Fibroblast of skin of abdomen (primary cell): ENCODE measurements at regions not wholly inside any gene's neighbourhood (a gene's known extent, or its start where the extent isn't known, plus 50 kb on each side); places are given as distances from the start of the nearest gene placed in this dataset.
"Not testable (repeated sequence)": the region's sequence is repeated elsewhere in the genome, so short reads cannot be mapped to it uniquely, and the experiment has no call there.

Experiments used
- DNase-seq: peaks from one replicate; pipeline ENCODE4 v3.0.0-alpha.2; 2013

DNA sequence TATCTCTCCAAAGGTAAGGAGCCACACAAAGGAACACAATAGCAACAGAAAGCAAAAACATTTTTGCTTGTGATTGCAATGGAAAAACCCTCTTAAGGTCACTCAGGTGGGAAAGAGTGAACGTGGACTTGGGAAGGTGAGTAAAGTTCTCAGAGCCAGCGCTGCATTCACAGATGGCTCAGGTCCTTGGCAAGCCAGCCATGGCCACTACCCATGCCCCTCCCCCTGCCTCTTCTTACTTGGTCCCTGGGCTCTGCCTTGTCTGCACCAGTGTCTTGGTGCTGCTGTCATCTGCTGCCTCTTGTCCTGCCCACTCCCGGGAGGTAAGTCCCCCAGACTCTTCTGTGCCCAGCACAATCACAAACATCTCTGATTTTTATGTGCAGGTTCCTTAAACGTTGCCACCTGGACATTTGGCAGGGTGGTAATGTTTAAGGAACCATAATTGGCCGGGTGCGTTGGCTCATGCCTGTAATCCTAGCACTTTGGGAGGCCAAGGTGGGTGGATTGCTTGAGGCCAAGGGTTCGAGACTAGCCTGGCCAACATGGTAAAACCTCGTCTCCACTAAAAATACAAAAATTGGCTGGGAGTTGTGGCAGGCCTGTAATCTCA is 74.6 kb downstream of the FEM1C start:
- DNase-seq, result no peak

DNA sequence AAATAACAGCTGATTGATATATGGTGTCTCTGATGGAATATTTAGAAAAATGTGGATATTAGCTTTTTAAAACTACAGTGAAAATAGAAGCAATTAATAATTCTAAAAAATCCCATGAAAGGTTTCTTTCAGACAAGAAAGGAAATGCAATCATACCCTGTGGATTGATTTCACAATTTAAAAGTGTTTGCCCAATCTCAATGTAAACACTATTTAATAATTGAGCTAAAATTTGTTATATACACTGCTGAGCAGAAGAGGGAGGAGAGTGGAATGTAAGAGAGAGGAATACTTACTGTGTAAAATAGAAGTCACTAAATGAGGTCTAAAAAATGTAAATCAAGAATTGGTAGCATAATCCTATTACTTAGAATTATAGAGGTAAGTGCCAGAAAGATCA is 76.9 kb downstream of the FEM1C start:
- DNase-seq, result no peak

DNA sequence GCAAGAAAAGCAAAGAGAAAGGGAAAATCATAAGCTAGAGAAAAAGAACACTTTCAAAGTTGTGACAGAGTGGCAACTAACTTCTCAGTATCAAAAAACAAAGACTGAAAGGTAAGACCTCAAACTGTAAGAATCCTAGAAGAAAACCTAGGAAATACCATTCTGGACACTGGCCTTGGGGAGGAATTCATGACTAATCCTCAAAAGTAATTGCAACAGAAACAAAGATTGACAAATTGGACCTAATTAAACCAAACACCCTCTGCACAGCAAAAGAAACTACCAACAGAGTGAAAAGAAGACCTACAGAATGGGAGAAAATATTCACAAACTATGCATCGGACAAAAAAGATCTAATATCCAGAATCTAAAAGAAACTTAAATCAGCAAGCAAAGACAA is 79.1 kb downstream of the FEM1C start:
- DNase-seq, result peak; percentile 37

DNA sequence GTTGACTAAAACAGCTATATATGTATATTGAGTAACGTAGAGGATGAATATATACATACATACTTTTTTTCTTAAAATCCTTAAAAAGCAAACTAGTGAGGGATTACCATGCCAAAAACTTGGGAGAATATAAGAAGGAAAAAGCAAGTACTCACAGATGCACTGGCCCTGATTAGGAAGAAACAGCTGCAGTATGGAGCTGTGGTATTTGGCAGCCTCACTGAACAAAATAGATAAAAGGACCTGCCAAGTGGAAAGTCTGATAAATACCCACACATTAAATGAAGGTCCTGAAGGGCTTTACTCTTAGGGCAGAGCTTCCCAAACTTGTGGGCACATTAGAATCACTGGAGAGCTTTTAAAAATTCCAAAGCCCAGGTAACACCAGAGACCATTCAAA is 80.6 kb downstream of the FEM1C start:
- no peak for DNase-seq

DNA sequence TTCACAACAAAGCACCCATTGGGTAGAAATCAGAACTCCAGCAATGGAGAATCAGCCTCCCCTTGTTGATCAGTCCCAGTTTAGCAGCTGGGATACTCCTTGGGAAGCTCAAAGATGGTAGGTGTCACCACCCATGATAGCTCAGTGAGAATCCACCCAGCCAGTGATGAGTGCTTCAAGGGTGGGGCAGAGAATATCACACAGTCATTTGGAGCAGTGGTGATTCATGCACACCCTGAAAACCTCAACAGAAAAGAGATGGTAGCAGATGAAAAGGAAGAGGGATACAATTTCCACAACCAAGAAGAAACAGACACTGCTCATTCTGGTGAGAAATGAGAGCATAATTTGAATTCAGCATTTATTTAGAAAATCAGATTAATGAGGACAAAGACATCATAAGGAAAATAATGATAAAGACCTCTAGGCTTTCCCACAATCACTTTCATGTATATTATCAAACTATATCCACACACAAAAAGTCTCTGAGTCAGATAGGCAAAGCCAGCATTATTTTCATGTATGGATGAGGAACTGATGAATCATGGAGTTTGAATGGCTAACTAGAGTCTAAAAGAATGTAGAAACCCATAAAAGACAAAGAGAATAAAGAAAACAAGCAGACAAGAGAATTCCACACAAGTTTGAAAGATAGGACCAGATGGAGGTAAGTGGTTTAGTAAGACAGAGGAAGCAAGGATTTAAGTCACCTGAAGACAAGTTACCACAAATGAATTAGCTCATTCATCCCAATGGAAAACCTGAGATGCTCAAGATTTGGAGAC is 82.9 kb downstream of the FEM1C start:
- DNase-seq, result peak; percentile 89

GRCh38 chr5:115461093-115461492 is 83.5 kb downstream of the FEM1C start:
- peak; percentile 44 for DNase-seq

DNA sequence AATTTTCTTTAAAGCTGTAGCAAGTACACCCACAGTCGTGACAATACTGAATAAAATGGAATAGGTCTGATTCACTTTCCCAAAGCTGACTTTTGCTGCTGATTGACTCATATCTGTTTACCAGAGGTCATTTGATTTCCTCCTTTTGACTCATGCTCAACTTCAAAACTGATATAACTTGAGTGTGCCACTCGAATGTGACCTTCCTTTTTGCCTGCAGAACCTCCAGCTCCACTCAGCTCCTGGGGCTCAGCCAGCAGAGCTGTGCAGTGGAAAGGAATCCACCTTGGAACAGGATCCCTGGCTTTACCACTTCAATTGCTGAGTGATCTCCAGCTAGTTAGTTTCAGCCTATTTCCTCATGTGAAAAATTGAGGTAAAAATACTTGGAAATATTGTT is 84.1 kb downstream of the FEM1C start:
- DNase-seq, result peak; percentile 84

GRCh38 chr5:115459855-115460341 is 84.7 kb downstream of the FEM1C start:
- peak; percentile 84 for DNase-seq

DNA sequence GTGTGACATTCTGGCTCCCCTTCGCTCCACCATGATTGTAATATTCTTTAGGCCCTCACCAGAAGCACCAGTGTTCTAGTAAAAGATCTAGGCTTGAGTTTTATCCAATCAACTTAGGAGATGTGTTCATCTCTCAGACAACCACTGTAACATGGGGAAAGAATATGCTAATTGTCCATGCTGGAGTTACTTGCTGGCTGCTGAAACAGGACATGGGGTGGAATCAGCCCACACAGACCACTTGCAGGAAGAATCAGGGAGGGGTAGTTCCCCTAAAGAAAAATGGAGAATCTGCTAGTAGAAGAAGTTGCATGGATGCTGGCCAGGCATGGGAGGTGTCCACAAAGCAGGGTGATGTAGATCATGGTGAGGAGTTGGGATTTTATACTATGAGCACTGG is 86.2 kb downstream of the FEM1C start:
- DNase-seq, result no peak

- no peak for DNase-seq
Measured at GRCh38 chr5:115458003-115458409, 86.6 kb downstream of the FEM1C start.

DNA sequence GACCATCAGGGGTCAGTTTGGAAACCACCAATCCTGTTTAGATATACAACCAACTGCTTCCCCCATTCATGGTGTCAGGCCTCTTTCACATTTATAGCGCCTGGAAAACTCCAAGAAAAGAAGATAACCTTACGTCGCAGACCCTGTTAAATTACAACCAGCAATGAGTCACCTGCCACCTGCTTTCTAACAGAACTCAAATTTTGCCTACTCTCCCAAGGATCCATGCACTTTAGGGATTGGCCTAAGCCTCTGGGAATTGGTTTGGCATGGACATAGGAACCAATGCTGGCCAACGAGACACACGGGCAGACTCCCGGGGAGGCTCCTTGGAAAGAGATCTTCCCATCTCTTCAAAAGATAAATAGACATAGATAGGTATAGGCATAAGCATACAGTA is 87.0 kb downstream of the FEM1C start:
- DNase-seq, result no peak

- DNase-seq, result no peak
Measured at GRCh38 chr5:115456539-115457040, 88.0 kb downstream of the FEM1C start.

DNA sequence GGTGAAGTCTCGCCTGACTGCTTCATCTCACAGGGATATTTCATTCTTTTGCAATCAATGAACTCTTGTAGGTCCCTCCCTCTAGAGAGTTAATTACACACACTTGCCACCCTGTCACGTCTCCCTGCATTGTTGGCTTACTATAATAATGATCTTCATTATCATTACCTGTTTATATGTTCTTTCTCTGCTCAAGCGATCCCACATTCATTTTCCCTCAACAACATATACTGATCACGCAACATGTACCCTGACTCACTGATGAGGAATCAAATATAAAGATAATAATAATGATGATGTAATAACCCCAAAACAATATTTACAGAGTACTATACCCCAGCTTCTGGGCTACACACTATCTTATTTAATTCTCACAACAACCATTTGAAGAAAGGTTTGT is 88.5 kb downstream of the FEM1C start:
- no peak for DNase-seq

- no peak for DNase-seq
Measured at GRCh38 chr5:115455301-115455707, 89.3 kb downstream of the FEM1C start.

GRCh38 chr5:115453391-115454095 is 91.0 kb downstream of the FEM1C start:
- no peak for DNase-seq

DNA sequence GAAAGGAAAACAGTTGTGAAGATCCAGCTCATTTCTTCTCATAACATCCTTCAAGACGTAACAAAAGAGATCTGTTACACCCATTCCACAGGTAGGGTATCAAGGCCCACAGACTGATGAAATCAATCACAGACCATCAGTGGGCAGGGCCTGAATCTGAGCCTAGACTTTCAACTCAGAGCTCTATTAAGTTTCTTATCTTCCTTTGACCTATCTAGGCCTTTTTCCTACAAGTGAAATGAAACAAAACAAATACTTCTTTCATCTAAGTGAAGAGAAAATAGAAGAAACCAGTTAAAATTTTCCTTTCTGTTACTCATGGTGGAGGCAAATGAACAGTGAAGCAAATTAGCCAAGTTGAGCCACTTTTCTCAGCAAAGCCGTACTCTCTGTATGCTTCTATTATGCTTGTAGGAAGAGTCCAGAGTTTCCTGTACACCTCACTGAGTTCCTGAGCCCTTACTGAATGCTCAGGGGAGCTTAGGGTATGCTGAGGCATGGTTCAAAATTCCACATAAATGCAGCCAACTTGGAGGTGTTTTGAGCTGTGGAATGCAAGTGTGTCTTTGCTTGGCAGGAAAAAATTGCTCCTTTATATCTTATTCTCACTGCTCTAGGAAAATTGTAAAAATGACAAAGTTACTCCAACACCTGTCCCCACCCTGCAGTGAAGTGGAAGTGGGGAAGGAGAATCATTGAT is 91.9 kb downstream of the FEM1C start:
- peak; percentile 68 for DNase-seq

- no peak for DNase-seq
Measured at GRCh38 chr5:115452083-115452482, 92.5 kb downstream of the FEM1C start.

GRCh38 chr5:115450741-115451140 is 93.8 kb downstream of the FEM1C start:
- DNase-seq, result peak; percentile 93

GRCh38 chr5:115448630-115449029 is 95.9 kb downstream of the FEM1C start:
- DNase-seq, result not testable (repeated sequence)

DNA sequence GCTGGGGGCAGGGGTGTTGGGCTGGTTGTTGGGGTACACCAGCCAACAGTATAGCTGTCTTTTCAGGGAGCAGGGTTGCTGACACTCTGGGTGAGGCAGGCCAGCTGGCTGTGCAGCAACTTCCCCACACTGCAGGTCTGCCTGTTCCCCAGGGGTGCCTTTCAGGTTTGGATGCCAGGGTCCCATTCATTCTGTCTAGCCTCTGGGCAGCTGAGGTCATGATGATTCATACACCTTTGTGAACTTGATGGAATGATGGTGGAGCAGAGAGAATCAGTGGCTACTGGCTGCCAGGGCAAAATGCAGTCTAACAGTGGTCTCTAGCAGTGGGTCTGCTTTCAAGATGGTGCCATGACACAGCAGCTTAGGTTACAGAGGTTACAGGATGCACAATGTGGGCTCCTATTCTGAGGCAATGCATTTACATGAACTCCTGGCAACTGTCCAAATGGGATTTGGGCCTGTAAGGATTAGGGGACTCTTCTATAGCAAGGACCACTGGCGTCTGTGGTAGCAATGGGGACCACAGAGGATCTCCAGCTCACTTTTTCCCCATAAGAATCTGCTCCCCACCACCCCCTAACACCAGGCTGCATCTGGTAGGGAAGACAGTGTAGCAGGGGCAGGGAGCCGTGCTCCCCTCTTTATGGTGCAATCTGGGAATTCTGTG is 103.7 kb downstream of the FEM1C start:
- DNase-seq, result no peak

DNA sequence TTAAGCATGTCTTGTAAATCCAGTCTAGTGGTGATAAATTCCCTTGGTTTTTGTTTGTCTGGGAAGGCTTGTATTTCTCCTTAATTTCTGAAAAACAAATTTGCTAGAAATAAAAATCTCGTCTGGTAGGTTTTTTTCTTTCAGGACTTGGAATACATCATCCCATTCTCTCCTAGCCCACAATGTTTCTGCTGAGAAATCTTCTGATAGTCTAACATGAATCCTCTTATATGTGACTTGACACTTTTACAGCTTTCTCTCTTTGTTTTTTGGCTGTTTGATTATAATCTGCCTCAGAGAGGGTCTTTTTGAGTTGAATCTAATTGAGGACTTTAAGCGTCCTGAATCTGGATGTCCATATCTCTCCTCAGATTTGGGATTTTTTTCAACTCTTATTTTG is 104.9 kb downstream of the FEM1C start:
- DNase-seq, result no peak

DNA sequence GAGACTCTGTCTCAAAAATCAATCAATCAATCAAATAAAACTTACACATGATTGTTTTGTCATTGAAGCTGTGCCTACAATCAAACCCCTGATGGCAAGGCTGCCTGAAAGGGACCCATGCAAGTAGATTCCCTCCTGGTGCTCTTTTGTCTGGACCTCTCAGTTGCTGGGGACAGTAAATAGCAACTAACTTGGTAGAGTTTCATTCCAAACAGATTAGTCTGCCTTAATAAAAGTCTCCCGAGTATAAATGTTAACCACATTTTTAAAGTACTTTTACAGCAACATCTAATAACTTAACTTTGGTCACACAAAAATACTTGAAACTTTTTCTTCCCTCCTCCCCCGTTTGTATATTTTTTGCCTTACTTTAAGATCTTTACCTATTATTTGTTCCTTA is 105.5 kb downstream of the FEM1C start:
- DNase-seq, result peak; percentile 59
